WTC11 (cell line): ENCODE measurements at regions not wholly inside any gene's neighbourhood (a gene's known extent, or its start where the extent isn't known, plus 50 kb on each side); places are given as distances from the start of the nearest gene placed in this dataset.

Experiments
- ATAC-seq: fragments of 200-7000 bp; cut with Tn5 transposase; 2 replicates; pipeline ENCODE4 v1.10.0; 2021; ENCODE audit warnings: mild to moderate bottlenecking, moderate library complexity
- CTCF ChIA-PET: fragments of 300-600 bp; sonication (Branson Sonifier 250); formaldehyde crosslinking; loops from one replicate; lab custom pipeline; 2021; ENCODE audit warnings: antibody characterized with exemption; lab: Charles Lee
- POLR2A ChIA-PET: fragments of 350-600 bp; sonication (Branson Sonifier 250); formaldehyde crosslinking; loops from one replicate; lab custom pipeline; 2021; ENCODE audit warnings: antibody characterized with exemption; lab: Charles Lee
- DNase-seq: peaks from one replicate; pipeline ENCODE4 v3.0.0; 2021; ENCODE audit warnings: low spot score
- H3K27ac Mint-ChIP-seq: 2 replicates; pipeline ENCODE4 v1.8.0; 2021; ENCODE audit warnings: mixed read lengths
- H3K27me3 Mint-ChIP-seq: 2 replicates; pipeline ENCODE4 v1.8.0; 2021; ENCODE audit warnings: low read depth, mild to moderate bottlenecking, moderate library complexity, mixed read lengths
- H3K36me3 Mint-ChIP-seq: 2 replicates; pipeline ENCODE4 v1.8.0; 2021; ENCODE audit warnings: mixed read lengths
- H3K4me1 Mint-ChIP-seq: 2 replicates; pipeline ENCODE4 v1.8.0; 2022; ENCODE audit warnings: mixed read lengths
- H3K4me3 Mint-ChIP-seq: 2 replicates; pipeline ENCODE4 v1.8.0; 2021; ENCODE audit warnings: mild to moderate bottlenecking, moderate library complexity, mixed read lengths
- H3K9me3 Mint-ChIP-seq: 2 replicates; pipeline ENCODE4 v1.8.0; 2021; ENCODE audit warnings: mixed read lengths
- CDX4 ChIP-seq: fragments of 250-450 bp; sonication (Bioruptor Pico); IDR thresholded peaks from 2 replicates; pipeline ENCODE4 v1.9.0; 2021; ENCODE audit warnings: moderate library complexity, mild to moderate bottlenecking, inconsistent platforms, borderline replicate concordance
- CREM ChIP-seq: sonication (generic); formaldehyde crosslinking; IDR thresholded peaks from 2 replicates; pipeline ENCODE4 v1.8.1; 2022; ENCODE audit warnings: mild to moderate bottlenecking, missing genetic modification reagents, moderate library complexity
- E2F1 ChIP-seq: sonication (generic); formaldehyde crosslinking; IDR thresholded peaks from 2 replicates; pipeline ENCODE4 v1.8.0; 2022; ENCODE audit warnings: mild to moderate bottlenecking, missing genetic modification reagents
- GRHL2 ChIP-seq: fragments of 250-450 bp; sonication (Bioruptor Pico); IDR thresholded peaks from 2 replicates; pipeline ENCODE4 v1.8.0; 2022; ENCODE audit warnings: mild to moderate bottlenecking, moderate library complexity; ENCODE audit not compliant: insufficient replicate concordance, severe bottlenecking
- NFATC4 ChIP-seq: fragments of 250-450 bp; sonication (Bioruptor Pico); IDR thresholded peaks from 2 replicates; pipeline ENCODE4 v1.9.0; 2021; ENCODE audit warnings: mild to moderate bottlenecking
- RORB ChIP-seq: fragments of 250-450 bp; sonication (Bioruptor Pico); IDR thresholded peaks from 2 replicates; pipeline ENCODE4 v1.9.0; 2021; ENCODE audit warnings: mild to moderate bottlenecking
- ZBTB21 ChIP-seq: sonication (generic); formaldehyde crosslinking; IDR thresholded peaks from 2 replicates; pipeline ENCODE4 v1.8.1; 2023; ENCODE audit warnings: mild to moderate bottlenecking, missing genetic modification reagents, borderline replicate concordance
- ZNF317 ChIP-seq: sonication (generic); formaldehyde crosslinking; IDR thresholded peaks from 2 replicates; pipeline ENCODE4 v1.8.1; 2023; ENCODE audit warnings: low read depth, mild to moderate bottlenecking, moderate library complexity, missing genetic modification reagents, borderline replicate concordance
- ZNF396 ChIP-seq: fragments of 250-450 bp; sonication (Bioruptor Pico); IDR thresholded peaks from 2 replicates; pipeline ENCODE4 v1.8.0; 2021; ENCODE audit warnings: mild to moderate bottlenecking, moderate library complexity, borderline replicate concordance
- ZNF512 ChIP-seq: sonication (generic); formaldehyde crosslinking; IDR thresholded peaks from 2 replicates; pipeline ENCODE4 v1.8.1; 2022; ENCODE audit warnings: missing genetic modification reagents, borderline replicate concordance
- ZNF671 ChIP-seq: fragments of 250-450 bp; sonication (Bioruptor Pico); IDR thresholded peaks from 2 replicates; pipeline ENCODE4 v1.8.0; 2021; ENCODE audit warnings: mild to moderate bottlenecking
- TF ChIP-seq, protein P1 (sequence below): fragments of 250-450 bp; sonication (Bioruptor Pico); IDR thresholded peaks from 2 replicates; pipeline ENCODE4 v1.8.0; 2021; ENCODE audit warnings: mild to moderate bottlenecking
- TF ChIP-seq, protein P2 (sequence below): sonication (generic); formaldehyde crosslinking; IDR thresholded peaks from 2 replicates; pipeline ENCODE4 v1.8.0; 2023; ENCODE audit warnings: missing genetic modification reagents, mild to moderate bottlenecking, borderline replicate concordance
- TF ChIP-seq, protein P3 (sequence below): sonication (generic); formaldehyde crosslinking; IDR thresholded peaks from 2 replicates; pipeline ENCODE4 v1.8.1; 2023; ENCODE audit warnings: mild to moderate bottlenecking, missing genetic modification reagents, borderline replicate concordance

DNA sequence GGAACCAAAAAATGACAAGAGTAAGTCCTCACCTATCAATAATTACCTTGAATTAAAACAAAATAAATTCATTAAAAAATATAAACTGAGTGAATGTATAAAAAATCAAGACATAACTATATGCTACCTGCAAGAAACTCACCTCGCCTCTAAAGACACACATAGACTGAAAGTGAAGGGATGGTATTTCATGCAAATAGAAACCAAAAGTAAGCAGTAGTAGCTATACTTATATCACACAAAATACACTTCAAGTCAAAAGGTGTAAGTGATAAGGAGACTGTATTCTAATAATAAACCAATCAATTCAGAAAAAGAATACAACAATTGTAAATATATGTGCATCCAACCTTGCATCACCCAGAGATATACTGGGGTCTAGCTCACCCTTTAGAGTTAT, 332.6 kb downstream of the SH2D4B start:
- Mint-ChIP-seq H3K27ac (no peak overlapping the region), H3K36me3 (peaks cover 10% of the 10 kb centered on the region), H3K9me3 (peaks cover 39% of the 10 kb centered on the region), H3K4me3 (no peak overlapping the region), H3K4me1 (no peaks in the 10 kb centered on the region), H3K27me3 (no peaks in the 10 kb centered on the region; the same call in 1 of the 2 replicates)
- TF ChIP-seq, protein P1, sequence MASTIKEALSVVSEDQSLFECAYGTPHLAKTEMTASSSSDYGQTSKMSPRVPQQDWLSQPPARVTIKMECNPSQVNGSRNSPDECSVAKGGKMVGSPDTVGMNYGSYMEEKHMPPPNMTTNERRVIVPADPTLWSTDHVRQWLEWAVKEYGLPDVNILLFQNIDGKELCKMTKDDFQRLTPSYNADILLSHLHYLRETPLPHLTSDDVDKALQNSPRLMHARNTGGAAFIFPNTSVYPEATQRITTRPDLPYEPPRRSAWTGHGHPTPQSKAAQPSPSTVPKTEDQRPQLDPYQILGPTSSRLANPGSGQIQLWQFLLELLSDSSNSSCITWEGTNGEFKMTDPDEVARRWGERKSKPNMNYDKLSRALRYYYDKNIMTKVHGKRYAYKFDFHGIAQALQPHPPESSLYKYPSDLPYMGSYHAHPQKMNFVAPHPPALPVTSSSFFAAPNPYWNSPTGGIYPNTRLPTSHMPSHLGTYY, result no peak
- TF ChIP-seq CREM (CRISPR knock-in tag) (no peak), ZNF671 (CRISPR knock-in tag) (no peak), CDX4 (CRISPR knock-in tag) (no peak), ZNF512 (no peak), ZNF317 (CRISPR knock-in tag) (no peak), E2F1 (CRISPR knock-in tag) (no peak), NFATC4 (no peak), ZBTB21 (CRISPR knock-in tag) (no peak), RORB (CRISPR knock-in tag) (no peak), ZNF396 (no peak), GRHL2 (CRISPR knock-in tag) (no peak)
- TF ChIP-seq, protein P2, sequence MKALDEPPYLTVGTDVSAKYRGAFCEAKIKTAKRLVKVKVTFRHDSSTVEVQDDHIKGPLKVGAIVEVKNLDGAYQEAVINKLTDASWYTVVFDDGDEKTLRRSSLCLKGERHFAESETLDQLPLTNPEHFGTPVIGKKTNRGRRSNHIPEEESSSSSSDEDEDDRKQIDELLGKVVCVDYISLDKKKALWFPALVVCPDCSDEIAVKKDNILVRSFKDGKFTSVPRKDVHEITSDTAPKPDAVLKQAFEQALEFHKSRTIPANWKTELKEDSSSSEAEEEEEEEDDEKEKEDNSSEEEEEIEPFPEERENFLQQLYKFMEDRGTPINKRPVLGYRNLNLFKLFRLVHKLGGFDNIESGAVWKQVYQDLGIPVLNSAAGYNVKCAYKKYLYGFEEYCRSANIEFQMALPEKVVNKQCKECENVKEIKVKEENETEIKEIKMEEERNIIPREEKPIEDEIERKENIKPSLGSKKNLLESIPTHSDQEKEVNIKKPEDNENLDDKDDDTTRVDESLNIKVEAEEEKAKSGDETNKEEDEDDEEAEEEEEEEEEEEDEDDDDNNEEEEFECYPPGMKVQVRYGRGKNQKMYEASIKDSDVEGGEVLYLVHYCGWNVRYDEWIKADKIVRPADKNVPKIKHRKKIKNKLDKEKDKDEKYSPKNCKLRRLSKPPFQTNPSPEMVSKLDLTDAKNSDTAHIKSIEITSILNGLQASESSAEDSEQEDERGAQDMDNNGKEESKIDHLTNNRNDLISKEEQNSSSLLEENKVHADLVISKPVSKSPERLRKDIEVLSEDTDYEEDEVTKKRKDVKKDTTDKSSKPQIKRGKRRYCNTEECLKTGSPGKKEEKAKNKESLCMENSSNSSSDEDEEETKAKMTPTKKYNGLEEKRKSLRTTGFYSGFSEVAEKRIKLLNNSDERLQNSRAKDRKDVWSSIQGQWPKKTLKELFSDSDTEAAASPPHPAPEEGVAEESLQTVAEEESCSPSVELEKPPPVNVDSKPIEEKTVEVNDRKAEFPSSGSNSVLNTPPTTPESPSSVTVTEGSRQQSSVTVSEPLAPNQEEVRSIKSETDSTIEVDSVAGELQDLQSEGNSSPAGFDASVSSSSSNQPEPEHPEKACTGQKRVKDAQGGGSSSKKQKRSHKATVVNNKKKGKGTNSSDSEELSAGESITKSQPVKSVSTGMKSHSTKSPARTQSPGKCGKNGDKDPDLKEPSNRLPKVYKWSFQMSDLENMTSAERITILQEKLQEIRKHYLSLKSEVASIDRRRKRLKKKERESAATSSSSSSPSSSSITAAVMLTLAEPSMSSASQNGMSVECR (CRISPR knock-in tag), result no peak
- TF ChIP-seq, protein P3, sequence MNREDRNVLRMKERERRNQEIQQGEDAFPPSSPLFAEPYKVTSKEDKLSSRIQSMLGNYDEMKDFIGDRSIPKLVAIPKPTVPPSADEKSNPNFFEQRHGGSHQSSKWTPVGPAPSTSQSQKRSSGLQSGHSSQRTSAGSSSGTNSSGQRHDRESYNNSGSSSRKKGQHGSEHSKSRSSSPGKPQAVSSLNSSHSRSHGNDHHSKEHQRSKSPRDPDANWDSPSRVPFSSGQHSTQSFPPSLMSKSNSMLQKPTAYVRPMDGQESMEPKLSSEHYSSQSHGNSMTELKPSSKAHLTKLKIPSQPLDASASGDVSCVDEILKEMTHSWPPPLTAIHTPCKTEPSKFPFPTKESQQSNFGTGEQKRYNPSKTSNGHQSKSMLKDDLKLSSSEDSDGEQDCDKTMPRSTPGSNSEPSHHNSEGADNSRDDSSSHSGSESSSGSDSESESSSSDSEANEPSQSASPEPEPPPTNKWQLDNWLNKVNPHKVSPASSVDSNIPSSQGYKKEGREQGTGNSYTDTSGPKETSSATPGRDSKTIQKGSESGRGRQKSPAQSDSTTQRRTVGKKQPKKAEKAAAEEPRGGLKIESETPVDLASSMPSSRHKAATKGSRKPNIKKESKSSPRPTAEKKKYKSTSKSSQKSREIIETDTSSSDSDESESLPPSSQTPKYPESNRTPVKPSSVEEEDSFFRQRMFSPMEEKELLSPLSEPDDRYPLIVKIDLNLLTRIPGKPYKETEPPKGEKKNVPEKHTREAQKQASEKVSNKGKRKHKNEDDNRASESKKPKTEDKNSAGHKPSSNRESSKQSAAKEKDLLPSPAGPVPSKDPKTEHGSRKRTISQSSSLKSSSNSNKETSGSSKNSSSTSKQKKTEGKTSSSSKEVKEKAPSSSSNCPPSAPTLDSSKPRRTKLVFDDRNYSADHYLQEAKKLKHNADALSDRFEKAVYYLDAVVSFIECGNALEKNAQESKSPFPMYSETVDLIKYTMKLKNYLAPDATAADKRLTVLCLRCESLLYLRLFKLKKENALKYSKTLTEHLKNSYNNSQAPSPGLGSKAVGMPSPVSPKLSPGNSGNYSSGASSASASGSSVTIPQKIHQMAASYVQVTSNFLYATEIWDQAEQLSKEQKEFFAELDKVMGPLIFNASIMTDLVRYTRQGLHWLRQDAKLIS (CRISPR knock-in tag), result no peak
- DNase-seq (no peak), ATAC-seq (no peak)
- ChIA-PET CTCF (no interaction called here), POLR2A (no interaction called here)
